ENCODE measurements at regions not wholly inside any gene's neighbourhood (a gene's known extent, or its start where the extent isn't known, plus 50 kb on each side); places are given as distances from the start of the nearest gene placed in this dataset.

DNA sequence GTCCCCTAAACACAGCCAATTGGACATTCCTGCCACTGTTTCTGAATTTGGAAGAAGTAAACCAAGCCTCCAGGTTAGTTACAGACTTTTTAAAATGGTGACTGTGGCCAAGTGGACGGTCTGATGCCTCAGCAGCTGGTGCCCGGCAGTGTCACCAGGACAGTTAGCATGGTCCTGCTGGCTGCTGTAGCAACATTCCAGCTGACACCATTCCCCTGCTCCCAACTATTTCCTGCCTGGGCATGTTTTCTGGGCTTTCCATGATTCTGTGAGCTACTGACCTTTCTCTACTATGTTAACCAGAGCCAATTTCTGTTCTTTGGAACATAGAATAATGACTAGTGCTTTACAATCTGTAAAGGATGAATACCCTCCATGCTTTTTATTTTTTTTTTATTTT is 95.0 kb downstream of the TLR5 start:
- Histone ChIP-seq H3K36me3 (ENCODE audit: control insufficient read depth in 2 of 2, insufficient read depth in 1 of 2, low read length in 2 of 2) (no peaks in the 10 kb centered on the region), H3K4me1 (ENCODE audit: control insufficient read depth, insufficient read depth, low read length) (no peaks in the 10 kb centered on the region), H3K27ac (ENCODE audit: extremely low read depth, low read depth, low read length) (no peak overlapping the region), H3K4me3 (ENCODE audit: low read depth, low read length) (no peak overlapping the region), H3K9me3 (ENCODE audit: control insufficient read depth, insufficient read depth, low read depth, low read length) (no peaks in the 10 kb centered on the region)
- ChIA-PET CTCF (interaction anchor here (1.8 kb wide), 1 partner anchor 11 kb away, joined by 6 read pairs; no protein-coding TSS in a partner anchor), POLR2A (no interaction called here)
- no peak for TF ChIP-seq ZNF223 (tag by site-specific recombination; IDR thresholded peaks at IDR 0.05)
- TF ChIP-seq ZBTB8A (tag by site-specific recombination; IDR thresholded peaks at IDR 0.05) = no peak
- no peak for TF ChIP-seq WT1 (tag by site-specific recombination; IDR thresholded peaks at IDR 0.05)

DNA sequence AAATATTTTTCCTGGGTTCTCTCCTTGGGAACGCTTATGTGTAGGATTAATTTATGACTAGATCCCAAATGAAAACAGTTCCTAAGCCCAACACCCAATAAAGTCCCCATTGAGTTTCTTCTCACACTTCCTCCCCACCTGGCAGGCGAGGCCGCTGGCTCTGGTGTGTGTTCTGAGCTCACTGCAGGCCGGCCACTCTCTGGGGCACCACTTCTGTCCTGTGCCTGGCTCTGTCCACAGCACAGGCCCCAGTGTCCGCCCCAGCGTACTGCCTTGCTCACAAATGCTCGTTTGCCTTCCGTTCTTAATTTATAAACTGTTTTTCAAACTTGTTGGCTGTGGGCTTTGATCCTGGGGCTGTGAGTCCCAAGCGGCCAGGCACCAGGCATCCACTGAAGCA is 90.6 kb downstream of the TLR5 start:
- POLR2A ChIA-PET = no interaction called here
- Histone ChIP-seq H3K4me3 (ENCODE audit: low read depth, low read length) (no peak overlapping the region), H3K4me1 (ENCODE audit: control insufficient read depth, insufficient read depth, low read length) (no peaks in the 10 kb centered on the region), H3K27ac (ENCODE audit: extremely low read depth, low read depth, low read length) (no peak overlapping the region), H3K9me3 (ENCODE audit: control insufficient read depth, insufficient read depth, low read depth, low read length) (no peaks in the 10 kb centered on the region), H3K36me3 (ENCODE audit: control insufficient read depth in 2 of 2, insufficient read depth in 1 of 2, low read length in 2 of 2) (no peaks in the 10 kb centered on the region)
- CTCF ChIA-PET = no interaction called here
- TF ChIP-seq ZNF48 (tag by site-specific recombination; IDR thresholded peaks at IDR 0.05) (no peak), ZNF341 (tag by site-specific recombination; IDR thresholded peaks at IDR 0.05; ENCODE audit: low read depth) (no peak), MYNN (tag by site-specific recombination; IDR thresholded peaks at IDR 0.05; ENCODE audit: borderline replicate concordance) (no peak), ZNF670 (tag by site-specific recombination; IDR thresholded peaks at IDR 0.05; ENCODE audit: low read depth) (no peak), ZNF274 (IDR thresholded peaks at IDR 0.05; ENCODE audit: low read length) (no peak), ZNF274 (tag by site-specific recombination; IDR thresholded peaks at IDR 0.05; ENCODE audit: borderline replicate concordance) (no peak), TRIM28 (IDR thresholded peaks at IDR 0.05; ENCODE audit: borderline replicate concordance, low read length) (no peak), ZNF362 (tag by site-specific recombination; IDR thresholded peaks at IDR 0.05) (no peak), ZNF398 (tag by site-specific recombination; IDR thresholded peaks at IDR 0.05) (no peak), MZF1 (tag by site-specific recombination; IDR thresholded peaks at IDR 0.05; ENCODE audit: borderline replicate concordance) (no peak), SP3 (tag by site-specific recombination; IDR thresholded peaks at IDR 0.05) (no peak)
- TF ChIP-seq, protein P1, sequence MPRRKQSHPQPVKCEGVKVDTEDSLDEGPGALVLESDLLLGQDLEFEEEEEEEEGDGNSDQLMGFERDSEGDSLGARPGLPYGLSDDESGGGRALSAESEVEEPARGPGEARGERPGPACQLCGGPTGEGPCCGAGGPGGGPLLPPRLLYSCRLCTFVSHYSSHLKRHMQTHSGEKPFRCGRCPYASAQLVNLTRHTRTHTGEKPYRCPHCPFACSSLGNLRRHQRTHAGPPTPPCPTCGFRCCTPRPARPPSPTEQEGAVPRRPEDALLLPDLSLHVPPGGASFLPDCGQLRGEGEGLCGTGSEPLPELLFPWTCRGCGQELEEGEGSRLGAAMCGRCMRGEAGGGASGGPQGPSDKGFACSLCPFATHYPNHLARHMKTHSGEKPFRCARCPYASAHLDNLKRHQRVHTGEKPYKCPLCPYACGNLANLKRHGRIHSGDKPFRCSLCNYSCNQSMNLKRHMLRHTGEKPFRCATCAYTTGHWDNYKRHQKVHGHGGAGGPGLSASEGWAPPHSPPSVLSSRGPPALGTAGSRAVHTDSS (tag by site-specific recombination; IDR thresholded peaks at IDR 0.05) = no peak
- TF ChIP-seq, protein P2, sequence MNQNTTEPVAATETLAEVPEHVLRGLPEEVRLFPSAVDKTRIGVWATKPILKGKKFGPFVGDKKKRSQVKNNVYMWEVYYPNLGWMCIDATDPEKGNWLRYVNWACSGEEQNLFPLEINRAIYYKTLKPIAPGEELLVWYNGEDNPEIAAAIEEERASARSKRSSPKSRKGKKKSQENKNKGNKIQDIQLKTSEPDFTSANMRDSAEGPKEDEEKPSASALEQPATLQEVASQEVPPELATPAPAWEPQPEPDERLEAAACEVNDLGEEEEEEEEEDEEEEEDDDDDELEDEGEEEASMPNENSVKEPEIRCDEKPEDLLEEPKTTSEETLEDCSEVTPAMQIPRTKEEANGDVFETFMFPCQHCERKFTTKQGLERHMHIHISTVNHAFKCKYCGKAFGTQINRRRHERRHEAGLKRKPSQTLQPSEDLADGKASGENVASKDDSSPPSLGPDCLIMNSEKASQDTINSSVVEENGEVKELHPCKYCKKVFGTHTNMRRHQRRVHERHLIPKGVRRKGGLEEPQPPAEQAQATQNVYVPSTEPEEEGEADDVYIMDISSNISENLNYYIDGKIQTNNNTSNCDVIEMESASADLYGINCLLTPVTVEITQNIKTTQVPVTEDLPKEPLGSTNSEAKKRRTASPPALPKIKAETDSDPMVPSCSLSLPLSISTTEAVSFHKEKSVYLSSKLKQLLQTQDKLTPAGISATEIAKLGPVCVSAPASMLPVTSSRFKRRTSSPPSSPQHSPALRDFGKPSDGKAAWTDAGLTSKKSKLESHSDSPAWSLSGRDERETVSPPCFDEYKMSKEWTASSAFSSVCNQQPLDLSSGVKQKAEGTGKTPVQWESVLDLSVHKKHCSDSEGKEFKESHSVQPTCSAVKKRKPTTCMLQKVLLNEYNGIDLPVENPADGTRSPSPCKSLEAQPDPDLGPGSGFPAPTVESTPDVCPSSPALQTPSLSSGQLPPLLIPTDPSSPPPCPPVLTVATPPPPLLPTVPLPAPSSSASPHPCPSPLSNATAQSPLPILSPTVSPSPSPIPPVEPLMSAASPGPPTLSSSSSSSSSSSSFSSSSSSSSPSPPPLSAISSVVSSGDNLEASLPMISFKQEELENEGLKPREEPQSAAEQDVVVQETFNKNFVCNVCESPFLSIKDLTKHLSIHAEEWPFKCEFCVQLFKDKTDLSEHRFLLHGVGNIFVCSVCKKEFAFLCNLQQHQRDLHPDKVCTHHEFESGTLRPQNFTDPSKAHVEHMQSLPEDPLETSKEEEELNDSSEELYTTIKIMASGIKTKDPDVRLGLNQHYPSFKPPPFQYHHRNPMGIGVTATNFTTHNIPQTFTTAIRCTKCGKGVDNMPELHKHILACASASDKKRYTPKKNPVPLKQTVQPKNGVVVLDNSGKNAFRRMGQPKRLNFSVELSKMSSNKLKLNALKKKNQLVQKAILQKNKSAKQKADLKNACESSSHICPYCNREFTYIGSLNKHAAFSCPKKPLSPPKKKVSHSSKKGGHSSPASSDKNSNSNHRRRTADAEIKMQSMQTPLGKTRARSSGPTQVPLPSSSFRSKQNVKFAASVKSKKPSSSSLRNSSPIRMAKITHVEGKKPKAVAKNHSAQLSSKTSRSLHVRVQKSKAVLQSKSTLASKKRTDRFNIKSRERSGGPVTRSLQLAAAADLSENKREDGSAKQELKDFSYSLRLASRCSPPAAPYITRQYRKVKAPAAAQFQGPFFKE (tag by site-specific recombination; IDR thresholded peaks at IDR 0.05; ENCODE audit: borderline replicate concordance) = no peak
